ENCODE measurements at regions not wholly inside any gene's neighbourhood (a gene's known extent, or its start where the extent isn't known, plus 50 kb on each side); places are given as distances from the start of the nearest gene placed in this dataset.

GRCh38 chr6:144467172-144467762, 182.1 kb downstream of the UTRN start:
- no peak for TF ChIP-seq CTCF (conservative IDR thresholded peaks at IDR 0.05; ENCODE audit: low read depth, low read length)
- no peak for TF ChIP-seq EZH2phosphoT487 (IDR thresholded peaks at IDR 0.05; ENCODE audit: borderline replicate concordance, low read length)
- TF ChIP-seq EZH2 (IDR thresholded peaks at IDR 0.05; ENCODE audit: low read length, unreplicated experiment) = no peak

All from PC-3 (cell line).